H1 (cell line): ENCODE measurements at regions not wholly inside any gene's neighbourhood (a gene's known extent, or its start where the extent isn't known, plus 50 kb on each side); places are given as distances from the start of the nearest gene placed in this dataset.

Experiments
- BRCA1 ChIP-seq: IDR thresholded peaks from 2 replicates; pipeline ENCODE4 v1.6.1; 2012; ENCODE audit warnings: low read depth, low read length, improper control_type of control experiment
- CHD7 ChIP-seq: fragments of 300-600 bp; sonication (generic); IDR thresholded peaks from 2 replicates; pipeline ENCODE4 v1.7.1; 2012; ENCODE audit warnings: low read length, moderate library complexity, mild to moderate bottlenecking, inconsistent platforms; ENCODE audit not compliant: insufficient replicate concordance
- GTF2F1 ChIP-seq: IDR thresholded peaks from 2 replicates; pipeline ENCODE4 v1.6.1; 2012; ENCODE audit warnings: low read depth, low read length, improper control_type of control experiment, borderline replicate concordance
- KDM4A ChIP-seq: IDR thresholded peaks from one replicate; pipeline ENCODE4 v1.7.1; 2012; ENCODE audit warnings: low read depth, mild to moderate bottlenecking, moderate library complexity, low read length, inconsistent platforms; ENCODE audit not compliant: severe bottlenecking
- MAX ChIP-seq: IDR thresholded peaks from 2 replicates; pipeline ENCODE4 v1.6.1; 2012; ENCODE audit warnings: inconsistent platforms
- NRF1 ChIP-seq: IDR thresholded peaks from 2 replicates; pipeline ENCODE4 v1.6.1; 2011; ENCODE audit warnings: mild to moderate bottlenecking, low read depth, low read length, improper control_type of control experiment
- POU5F1 ChIP-seq: IDR thresholded peaks from 2 replicates; pipeline ENCODE4 v1.6.1; 2011; ENCODE audit warnings: low read depth, mild to moderate bottlenecking, low read length, moderate library complexity
- SIN3A ChIP-seq, 2 experiments: IDR thresholded peaks in 1 of 2; conservative IDR thresholded peaks in 1 of 2; 2 replicates each; pipeline ENCODE4 v1.6.1; 2011 to 2012; ENCODE audit warnings: low read length in 2 of 2, improper control_type of control experiment in 1 of 2, low read depth in 1 of 2, mild to moderate bottlenecking in 1 of 2
- SIX5 ChIP-seq: IDR thresholded peaks from 2 replicates; pipeline ENCODE4 v1.6.1; 2011; ENCODE audit warnings: mild to moderate bottlenecking, low read depth, low read length
- SP2 ChIP-seq: IDR thresholded peaks from 2 replicates; pipeline ENCODE4 v1.6.1; 2012; ENCODE audit warnings: mild to moderate bottlenecking, low read length, inconsistent platforms
- SRF ChIP-seq: IDR thresholded peaks from 2 replicates; pipeline ENCODE4 v1.6.1; 2011; ENCODE audit warnings: mild to moderate bottlenecking, low read depth, low read length, moderate library complexity
- TAF7 ChIP-seq: optimal IDR thresholded peaks from 2 replicates; pipeline ENCODE3; 2011; ENCODE audit warnings: low read depth, mild to moderate bottlenecking, inconsistent platforms, low read length, moderate library complexity, borderline replicate concordance
- TBP ChIP-seq: IDR thresholded peaks from 2 replicates; pipeline ENCODE4 v1.6.1; 2011; ENCODE audit warnings: low read depth, low read length, improper control_type of control experiment

GRCh38 chr3:87997298-87997697 is 61.5 kb downstream of the CGGBP1 start (continued):
- TF ChIP-seq CHD7 (no peak), TBP (no peak), BRCA1 (no peak), NRF1 (no peak), SIX5 (no peak), POU5F1 (no peak), TAF7 (no peak), SRF (no peak), SP2 (no peak), KDM4A (no peak), MAX (no peak), SIN3A (conservative IDR thresholded peaks at IDR 0.05 in 1 of 2, IDR thresholded peaks at IDR 0.05 in 1 of 2; ENCODE audit: low read depth in 1 of 2, low read length in 2 of 2) (no peak), GTF2F1 (no peak)
